Gastrocnemius medialis (tissue), 4 donors: ENCODE measurements at regions not wholly inside any gene's neighbourhood (a gene's known extent, or its start where the extent isn't known, plus 50 kb on each side); places are given as distances from the start of the nearest gene placed in this dataset.

Experiments used
- CTCF ChIP-seq, 5 experiments: fragments of 450-650 bp in 3 of 5; fragments of 200-600 bp in 2 of 5; sonication (generic) in 2 of 5; IDR thresholded peaks in 4 of 5; conservative IDR thresholded peaks in 1 of 5; 1 replicate in 4 of 5; 2 replicates in 1 of 5; pipeline ENCODE4 v1.5.1; 2016 to 2019; ENCODE audit warnings: antibody characterized with exemption in 5 of 5, mild to moderate bottlenecking in 3 of 5, moderate library complexity in 3 of 5
- POLR2A ChIP-seq, 2 donors: fragments of 450-650 bp; IDR thresholded peaks; one replicate each; pipeline ENCODE4 v1.6.1; 2017; ENCODE audit warnings: antibody characterized with exemption in 2 of 2, mild to moderate bottlenecking in 2 of 2, moderate library complexity in 2 of 2

GRCh38 chr16:80060470-80060869 is 459.9 kb upstream of the MAF start:
- TF ChIP-seq CTCF (IDR thresholded peaks at IDR 0.05 in 4 of 5, conservative IDR thresholded peaks at IDR 0.05 in 1 of 5) (no peak), POLR2A (IDR thresholded peaks at IDR 0.05) (no peak)
